H1 (cell line): ENCODE measurements at regions not wholly inside any gene's neighbourhood (a gene's known extent, or its start where the extent isn't known, plus 50 kb on each side); places are given as distances from the start of the nearest gene placed in this dataset.
A peak's percentile ranks its signal among the peaks of the same experiment; 100 is the strongest.

Source experiments
- CTCF ChIA-PET: fragments of 300-600 bp; sonication (Branson Sonifier 250); formaldehyde crosslinking; loops from one replicate; lab custom pipeline; 2021; ENCODE audit not compliant: partially characterized antibody; lab: Charles Lee
- POLR2A ChIA-PET: fragments of 300-600 bp; sonication (Branson Sonifier 250); formaldehyde crosslinking; loops from one replicate; lab custom pipeline; 2021; ENCODE audit warnings: inconsistent platforms; ENCODE audit not compliant: partially characterized antibody; lab: Charles Lee
- DNase-seq, 2 experiments: peaks; one replicate each; pipeline versions ENCODE4 v3.0.0 to v3.0.0-alpha.2; 2010 to 2022; ENCODE audit warnings: low spot score in 2 of 2, low read depth in 1 of 2, mixed read lengths in 1 of 2
- FAIRE-seq: peaks from 2 replicates; lab custom pipeline; 2011; peaks lifted over from hg19 to GRCh38; lab: Jason Lieb, UNC
- H2AFZ ChIP-seq: 2 replicates; pipeline ENCODE4 v1.8.1; 2012; ENCODE audit warnings: low read length, inconsistent platforms
- H2AK5ac ChIP-seq: 2 replicates; pipeline ENCODE4 v1.6.1; 2013; ENCODE audit warnings: low read depth, low read length
- H2BK120ac ChIP-seq: replicated peaks from 2 replicates; pipeline ENCODE3; 2013; ENCODE audit warnings: low read depth, low read length, inconsistent platforms
- H2BK12ac ChIP-seq: 2 replicates; pipeline ENCODE4 v1.6.1; 2013; ENCODE audit warnings: low read depth, low read length
- H2BK15ac ChIP-seq: 2 replicates; pipeline ENCODE4 v1.6.1; 2013; ENCODE audit warnings: low read length
- H2BK20ac ChIP-seq: 2 replicates; pipeline ENCODE4 v1.6.1; 2013; ENCODE audit warnings: low read length
- H2BK5ac ChIP-seq: 2 replicates; pipeline ENCODE4 v1.6.1; 2013; ENCODE audit warnings: low read depth, low read length
- H3K14ac ChIP-seq: 2 replicates; pipeline ENCODE4 v1.6.1; 2013; ENCODE audit warnings: inconsistent platforms; ENCODE audit not compliant: insufficient read length
- H3K18ac ChIP-seq: 2 replicates; pipeline ENCODE4 v1.6.1; 2013; ENCODE audit warnings: low read length; ENCODE audit errors: extremely low read depth
- H3K23ac ChIP-seq: 2 replicates; pipeline ENCODE4 v1.6.1; 2013; ENCODE audit warnings: inconsistent platforms; ENCODE audit not compliant: insufficient read length
- H3K23me2 ChIP-seq: 2 replicates; pipeline ENCODE4 v1.6.1; 2013; ENCODE audit warnings: low read depth, low read length
- H3K27ac ChIP-seq: 2 replicates; pipeline ENCODE4 v1.6.1; 2011; ENCODE audit warnings: low read depth, low read length, inconsistent platforms
- H3K27me3 ChIP-seq, 4 experiments: replicated peaks in 1 of 4; 1 replicate in 1 of 4; 2 replicates in 3 of 4; pipeline versions ENCODE4 v1.6.1 to v1.8.1; 2011 to 2013; ENCODE audit warnings: low read length in 3 of 4, mild to moderate bottlenecking in 3 of 4, inconsistent platforms in 2 of 4, mixed read lengths in 2 of 4, moderate library complexity in 1 of 4; ENCODE audit not compliant: control insufficient read depth in 3 of 4, insufficient read depth in 3 of 4; ENCODE audit errors: extremely low read depth in 1 of 4
- H3K36me3 ChIP-seq, 4 experiments: 2 replicates each; pipeline versions ENCODE4 v1.6.1 to v1.8.1; 2011 to 2013; ENCODE audit warnings: mild to moderate bottlenecking in 4 of 4, low read length in 3 of 4, moderate library complexity in 2 of 4, control low read depth in 1 of 4, inconsistent platforms in 1 of 4; ENCODE audit not compliant: insufficient read depth in 4 of 4, control insufficient read depth in 2 of 4
- H3K4ac ChIP-seq: replicated peaks from 2 replicates; pipeline ENCODE3; 2013; ENCODE audit warnings: low read length, low read depth, mixed read lengths, inconsistent platforms; ENCODE audit not compliant: insufficient read length
- H3K4me1 ChIP-seq, 4 experiments: replicated peaks in 1 of 4; 1 replicate in 1 of 4; 2 replicates in 3 of 4; pipeline versions ENCODE4 v1.6.1 to v1.8.1; 2011 to 2013; ENCODE audit warnings: low read length in 3 of 4, inconsistent platforms in 2 of 4, mixed read lengths in 1 of 4; ENCODE audit not compliant: insufficient read depth in 4 of 4, control insufficient read depth in 3 of 4
- H3K4me2 ChIP-seq, 2 experiments: 2 replicates each; pipeline versions ENCODE4 v1.6.1 to v1.8.1; 2011 to 2013; ENCODE audit warnings: low read depth in 2 of 2, low read length in 2 of 2, control low read depth in 1 of 2, inconsistent platforms in 1 of 2, mild to moderate bottlenecking in 1 of 2; ENCODE audit not compliant: insufficient read depth in 1 of 2
- H3K4me3 ChIP-seq, 4 experiments: fragments of 200-600, 300-600 bp in 1 of 4; sonication (generic), shearing (Covaris generic), sonication (Bioruptor Twin) in 1 of 4; 2 replicates each; pipeline versions ENCODE4 v1.5.1 to v1.8.1; 2011 to 2016; ENCODE audit warnings: low read length in 4 of 4, low read depth in 3 of 4, control low read depth in 2 of 4, inconsistent platforms in 2 of 4, mild to moderate bottlenecking in 2 of 4, mixed read lengths in 1 of 4, moderate library complexity in 1 of 4; ENCODE audit not compliant: insufficient read depth in 2 of 4; ENCODE audit errors: extremely low read depth in 1 of 4
- H3K56ac ChIP-seq: replicated peaks from 2 replicates; pipeline ENCODE3; 2013; ENCODE audit warnings: low read depth, mild to moderate bottlenecking, mixed read lengths, low read length, inconsistent platforms; ENCODE audit not compliant: insufficient read length
- H3K79me1 ChIP-seq: 2 replicates; pipeline ENCODE4 v1.6.1; 2013; ENCODE audit warnings: low read depth, low read length, control low read depth
- H3K79me2 ChIP-seq, 2 experiments: 2 replicates each; pipeline versions ENCODE4 v1.6.1 to v1.8.1; 2012 to 2013; ENCODE audit warnings: low read length in 2 of 2, mild to moderate bottlenecking in 2 of 2, inconsistent platforms in 1 of 2; ENCODE audit not compliant: insufficient read depth in 2 of 2, control insufficient read depth in 1 of 2
- H3K9ac ChIP-seq, 4 experiments: replicated peaks in 1 of 4; 1 replicate in 1 of 4; 2 replicates in 3 of 4; pipeline versions ENCODE4 v1.6.1 to v1.8.1; 2011 to 2013; ENCODE audit warnings: low read depth in 3 of 4, low read length in 3 of 4, control low read depth in 2 of 4, mild to moderate bottlenecking in 2 of 4, moderate library complexity in 2 of 4, inconsistent platforms in 1 of 4; ENCODE audit errors: extremely low read depth in 1 of 4
- H3K9me3 ChIP-seq, 2 experiments: 2 replicates each; pipeline versions ENCODE4 v1.6.1 to v1.8.1; 2012 to 2013; ENCODE audit warnings: mild to moderate bottlenecking in 2 of 2, moderate library complexity in 2 of 2, control low read depth in 1 of 2, inconsistent platforms in 1 of 2, low read depth in 1 of 2, low read length in 1 of 2, mixed read lengths in 1 of 2; ENCODE audit not compliant: insufficient read depth in 2 of 2
- H4K20me1 ChIP-seq, 2 experiments: replicated peaks in 1 of 2; 2 replicates each; pipeline versions ENCODE3 to v1.8.1; 2011 to 2013; ENCODE audit warnings: inconsistent platforms in 2 of 2, low read length in 2 of 2, mild to moderate bottlenecking in 1 of 2; ENCODE audit not compliant: insufficient read depth in 2 of 2, control insufficient read depth in 1 of 2
- H4K5ac ChIP-seq: 2 replicates; pipeline ENCODE4 v1.6.1; 2013; ENCODE audit warnings: low read length, low read depth, mixed read lengths, inconsistent platforms; ENCODE audit not compliant: insufficient read length
- H4K8ac ChIP-seq: 2 replicates; pipeline ENCODE4 v1.8.0; 2013; ENCODE audit warnings: mild to moderate bottlenecking, moderate library complexity, low read length, inconsistent platforms; ENCODE audit not compliant: insufficient read depth; ENCODE audit errors: extremely low read depth
- H4K91ac ChIP-seq: replicated peaks from 2 replicates; pipeline ENCODE3; 2013; ENCODE audit warnings: low read length, mixed read lengths, inconsistent platforms; ENCODE audit not compliant: insufficient read length
- BCL11A ChIP-seq, 2 experiments: IDR thresholded peaks; one replicate each; pipeline ENCODE4 v1.6.1; 2011; ENCODE audit warnings: low read depth in 2 of 2, low read length in 2 of 2, mild to moderate bottlenecking in 2 of 2
- CBX8 ChIP-seq: fragments of 300-800, 300-1000 bp; sonication (generic); IDR thresholded peaks from 2 replicates; pipeline ENCODE4 v1.7.1; 2016; ENCODE audit warnings: low read depth, low read length, borderline replicate concordance
- CREB1 ChIP-seq: IDR thresholded peaks from 2 replicates; pipeline ENCODE4 v1.6.1; 2012; ENCODE audit warnings: inconsistent platforms
- HDAC2 ChIP-seq, 2 experiments: fragments of 300-600 bp in 1 of 2; sonication (generic) in 1 of 2; IDR thresholded peaks; 2 replicates each; pipeline ENCODE4 v1.6.1; 2011 to 2012; ENCODE audit warnings: low read depth in 2 of 2, low read length in 2 of 2, mild to moderate bottlenecking in 2 of 2, moderate library complexity in 2 of 2, borderline replicate concordance in 1 of 2, inconsistent platforms in 1 of 2
- KDM5A ChIP-seq: fragments of 200-600 bp; IDR thresholded peaks from 2 replicates; pipeline ENCODE4 v1.7.1; 2012; ENCODE audit warnings: mild to moderate bottlenecking, low read length, inconsistent platforms, mixed read lengths
- NANOG ChIP-seq: IDR thresholded peaks from 2 replicates; pipeline ENCODE4 v1.6.1; 2011; ENCODE audit warnings: low read length, low read depth, mild to moderate bottlenecking, inconsistent platforms; ENCODE audit not compliant: insufficient read depth, poor library complexity, severe bottlenecking
- SIN3A ChIP-seq, 2 experiments: IDR thresholded peaks in 1 of 2; conservative IDR thresholded peaks in 1 of 2; 2 replicates each; pipeline ENCODE4 v1.6.1; 2011 to 2012; ENCODE audit warnings: low read length in 2 of 2, improper control_type of control experiment in 1 of 2, low read depth in 1 of 2, mild to moderate bottlenecking in 1 of 2
- SUZ12 ChIP-seq: fragments of 200-600 bp; sonication (generic); IDR thresholded peaks from 2 replicates; pipeline ENCODE4 v1.6.1; 2012; ENCODE audit warnings: mild to moderate bottlenecking, inconsistent platforms, low read length, moderate library complexity, mixed read lengths
- TAF7 ChIP-seq: optimal IDR thresholded peaks from 2 replicates; pipeline ENCODE3; 2011; ENCODE audit warnings: low read depth, mild to moderate bottlenecking, inconsistent platforms, low read length, moderate library complexity, borderline replicate concordance
- TCF12 ChIP-seq: IDR thresholded peaks from 2 replicates; pipeline ENCODE4 v1.6.1; 2011; ENCODE audit warnings: low read depth, mild to moderate bottlenecking, low read length
- WGBS, 2 experiments: shearing (Covaris generic) in 1 of 2; methylation state at CpG; one replicate each; pipeline versions ENCODE4 v1.1.6 to v1.1.7; 2013 to 2015; ENCODE audit warnings: low lambda C conversion rate in 2 of 2, mixed read lengths in 2 of 2, inconsistent platforms in 1 of 2, low coverage in 1 of 2, missing lambda C conversion rate in 1 of 2; ENCODE audit not compliant: insufficient replicate concordance in 2 of 2, insufficient coverage in 1 of 2, insufficient read length in 1 of 2; ENCODE audit errors: extremely low coverage in 1 of 2, missing lambda C conversion rate in 1 of 2; 5-methylcytosine and 5-hydroxymethylcytosine counted together

GRCh38 chr6:43926634-43927531 lies 156.9 kb downstream of the VEGFA start:
- Histone ChIP-seq H3K4me3 (no peak overlapping the region), H4K5ac (peak overlapping the region; percentile 10)
- TF ChIP-seq NANOG (peak; percentile 85), TCF12 (peak; percentile 87; the same call in 1 of the 2 replicates), SUZ12 (no peak), CREB1 (0 out of 2 replicates have a peak, but pooled peaks have one; percentile 9), KDM5A (no peak), SIN3A (conservative IDR thresholded peaks at IDR 0.05 in 1 of 2, IDR thresholded peaks at IDR 0.05 in 1 of 2; ENCODE audit: low read depth in 1 of 2, low read length in 2 of 2) (no peak), HDAC2 (IDR thresholded peaks at IDR 0.05; ENCODE audit: borderline replicate concordance in 1 of 2, low read depth in 2 of 2, low read length in 2 of 2) (no peak), TAF7 (no peak), CBX8 (no peak), BCL11A (IDR thresholded peaks at IDR 0.05; ENCODE audit: low read depth in 2 of 2, low read length in 2 of 2) (no peak)

More at GRCh38 chr6:43926634-43927531, 156.9 kb downstream of the VEGFA start:
- Histone ChIP-seq H3K9me3 (no peaks in the 10 kb centered on the region), H2BK15ac (no peak overlapping the region), H2BK5ac (peak overlapping the region; percentile 90), H3K4me2 (0 out of 4 replicates have a peak overlapping the region, but pooled peaks of 1 of the 2 experiments have one; percentile 10), H2AFZ (no peak overlapping the region), H3K27me3 (no peaks in the 10 kb centered on the region), H3K4ac (peak overlapping the region; percentile 23), H4K8ac (peak overlapping the region; percentile 81; the same call in 1 of the 2 replicates), H3K36me3 (no peaks in the 10 kb centered on the region), H3K4me1 (peaks cover 0 to 10% (median 5%) of the 10 kb centered on the region in 4 experiments; a peak in 5 of 7 replicates), H3K9ac (peak overlapping the region in 3 of 4 experiments; percentile 10 to 39 (median 16); a peak in 1 of 7 replicates), H2AK5ac (peak overlapping the region; percentile 99), H3K23ac (no peak overlapping the region), H2BK12ac (peak overlapping the region; percentile 97), H4K91ac (peak overlapping the region; percentile 54), H3K27ac (no peak overlapping the region; the same call in 1 of the 2 replicates), H3K56ac (no peak overlapping the region), H3K14ac (no peak overlapping the region), H2BK120ac (peak overlapping the region; percentile 59), H3K23me2 (no peaks in the 10 kb centered on the region), H3K79me1 (no peaks in the 10 kb centered on the region), H4K20me1 (no peaks in the 10 kb centered on the region), H3K18ac (peak overlapping the region; percentile 95), H2BK20ac (0 out of 2 replicates have a peak overlapping the region, but pooled peaks have one; percentile 8), H3K79me2 (no peaks in the 10 kb centered on the region)
- ChIA-PET POLR2A (interaction anchor here (0.6 to 4.0 kb wide), 30 partner anchors 10 to 320 kb away, joined by 3 to 32 read pairs (median 4); partner anchors contain the start of genes GTPBP2, HSP90AB1 and VEGFA), CTCF (interaction anchor here (0.7 to 2.5 kb wide), 25 partner anchors 8 to 260 kb away, joined by 3 to 13 read pairs (median 4); partner anchors contain the start of gene VEGFA)
- WGBS, 2 experiments, result 61% methylated on average over 17 of the region's 17 CpGs; no CpG with 5 or more reads in 1 of the 2 experiments
- no peak for FAIRE-seq
- peak in 1 of 2 experiments; percentile 62 for DNase-seq
